ENCODE measurements at regions not wholly inside any gene's neighbourhood (a gene's known extent, or its start where the extent isn't known, plus 50 kb on each side); places are given as distances from the start of the nearest gene placed in this dataset.

DNA sequence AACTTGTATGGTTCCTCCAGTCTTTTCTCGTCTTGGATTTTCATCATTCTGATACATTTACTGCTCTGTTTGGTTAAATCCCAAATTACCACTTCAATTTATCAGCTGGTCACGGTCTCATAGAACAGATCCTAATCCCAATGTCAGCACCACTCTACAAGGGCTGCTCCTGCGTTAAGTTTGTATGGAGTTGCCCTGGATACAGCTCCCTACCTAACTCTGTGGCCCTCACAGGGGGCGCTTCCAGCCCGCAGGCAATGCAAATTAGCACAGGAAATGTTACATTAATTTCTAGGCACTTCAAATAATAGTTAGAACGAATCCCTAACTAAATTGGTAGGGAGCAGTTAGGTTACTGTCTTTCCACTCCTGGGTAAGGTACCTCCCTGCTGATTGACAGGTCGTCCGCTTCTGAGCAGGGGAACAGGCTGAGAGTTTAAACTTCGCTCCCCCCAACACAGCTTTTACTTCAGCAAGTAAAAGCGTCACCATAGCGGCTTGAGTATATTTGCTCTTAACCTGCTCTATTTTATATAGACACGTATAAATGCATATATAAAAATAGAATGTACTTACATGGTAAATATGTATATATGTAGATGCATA, 238.5 kb upstream of the FANCL start:
- TF ChIP-seq CTCF (IDR thresholded peaks at IDR 0.05; ENCODE audit: insufficient read depth, low read length): no peak
- no peak for TF ChIP-seq POLR2AphosphoS5 (IDR thresholded peaks at IDR 0.05; ENCODE audit: low read depth)
- TF ChIP-seq GABPA (IDR thresholded peaks at IDR 0.05; ENCODE audit: low read depth): no peak
- TF ChIP-seq SPI1 (IDR thresholded peaks at IDR 0.05; ENCODE audit: borderline replicate concordance, low read depth): no peak
- TF ChIP-seq, protein P1, sequence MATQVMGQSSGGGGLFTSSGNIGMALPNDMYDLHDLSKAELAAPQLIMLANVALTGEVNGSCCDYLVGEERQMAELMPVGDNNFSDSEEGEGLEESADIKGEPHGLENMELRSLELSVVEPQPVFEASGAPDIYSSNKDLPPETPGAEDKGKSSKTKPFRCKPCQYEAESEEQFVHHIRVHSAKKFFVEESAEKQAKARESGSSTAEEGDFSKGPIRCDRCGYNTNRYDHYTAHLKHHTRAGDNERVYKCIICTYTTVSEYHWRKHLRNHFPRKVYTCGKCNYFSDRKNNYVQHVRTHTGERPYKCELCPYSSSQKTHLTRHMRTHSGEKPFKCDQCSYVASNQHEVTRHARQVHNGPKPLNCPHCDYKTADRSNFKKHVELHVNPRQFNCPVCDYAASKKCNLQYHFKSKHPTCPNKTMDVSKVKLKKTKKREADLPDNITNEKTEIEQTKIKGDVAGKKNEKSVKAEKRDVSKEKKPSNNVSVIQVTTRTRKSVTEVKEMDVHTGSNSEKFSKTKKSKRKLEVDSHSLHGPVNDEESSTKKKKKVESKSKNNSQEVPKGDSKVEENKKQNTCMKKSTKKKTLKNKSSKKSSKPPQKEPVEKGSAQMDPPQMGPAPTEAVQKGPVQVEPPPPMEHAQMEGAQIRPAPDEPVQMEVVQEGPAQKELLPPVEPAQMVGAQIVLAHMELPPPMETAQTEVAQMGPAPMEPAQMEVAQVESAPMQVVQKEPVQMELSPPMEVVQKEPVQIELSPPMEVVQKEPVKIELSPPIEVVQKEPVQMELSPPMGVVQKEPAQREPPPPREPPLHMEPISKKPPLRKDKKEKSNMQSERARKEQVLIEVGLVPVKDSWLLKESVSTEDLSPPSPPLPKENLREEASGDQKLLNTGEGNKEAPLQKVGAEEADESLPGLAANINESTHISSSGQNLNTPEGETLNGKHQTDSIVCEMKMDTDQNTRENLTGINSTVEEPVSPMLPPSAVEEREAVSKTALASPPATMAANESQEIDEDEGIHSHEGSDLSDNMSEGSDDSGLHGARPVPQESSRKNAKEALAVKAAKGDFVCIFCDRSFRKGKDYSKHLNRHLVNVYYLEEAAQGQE (IDR thresholded peaks at IDR 0.05; ENCODE audit: insufficient replicate concordance, low read depth): no peak

Data from HL-60 (cell line).